ENCODE measurements at regions not wholly inside any gene's neighbourhood (a gene's known extent, or its start where the extent isn't known, plus 50 kb on each side); places are given as distances from the start of the nearest gene placed in this dataset.

DNA sequence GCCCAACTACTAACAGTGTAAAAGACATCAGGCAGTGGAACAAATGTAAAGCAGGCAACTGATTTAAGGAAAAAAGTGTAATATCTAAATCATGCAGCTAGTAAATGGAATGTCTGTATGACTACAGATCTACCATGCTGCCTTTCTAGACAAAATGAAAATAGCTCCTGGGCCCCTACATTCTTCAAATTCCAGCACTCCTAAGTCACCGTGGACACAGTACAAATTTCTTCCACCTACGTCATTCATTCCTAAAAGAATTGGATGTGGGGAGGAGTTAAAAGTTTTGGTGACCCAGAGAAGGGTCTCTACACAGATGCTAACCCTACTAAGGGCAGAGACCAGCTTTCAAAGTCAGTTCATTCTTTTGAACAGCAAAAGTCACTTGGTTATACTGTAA, 137.2 kb upstream of the ARHGEF9 start:
- Mint-ChIP-seq H3K4me3 (no peak overlapping the region), H3K9me3 (peaks cover 47% of the 10 kb centered on the region), H3K27me3 (ENCODE audit: low read depth) (no peaks in the 10 kb centered on the region), H3K36me3 (peaks cover 24% of the 10 kb centered on the region), H3K27ac (no peak overlapping the region), H3K4me1 (peaks cover 5% of the 10 kb centered on the region; the same call in 1 of the 2 replicates)
- no peak for ATAC-seq
- TF ChIP-seq, protein P1, sequence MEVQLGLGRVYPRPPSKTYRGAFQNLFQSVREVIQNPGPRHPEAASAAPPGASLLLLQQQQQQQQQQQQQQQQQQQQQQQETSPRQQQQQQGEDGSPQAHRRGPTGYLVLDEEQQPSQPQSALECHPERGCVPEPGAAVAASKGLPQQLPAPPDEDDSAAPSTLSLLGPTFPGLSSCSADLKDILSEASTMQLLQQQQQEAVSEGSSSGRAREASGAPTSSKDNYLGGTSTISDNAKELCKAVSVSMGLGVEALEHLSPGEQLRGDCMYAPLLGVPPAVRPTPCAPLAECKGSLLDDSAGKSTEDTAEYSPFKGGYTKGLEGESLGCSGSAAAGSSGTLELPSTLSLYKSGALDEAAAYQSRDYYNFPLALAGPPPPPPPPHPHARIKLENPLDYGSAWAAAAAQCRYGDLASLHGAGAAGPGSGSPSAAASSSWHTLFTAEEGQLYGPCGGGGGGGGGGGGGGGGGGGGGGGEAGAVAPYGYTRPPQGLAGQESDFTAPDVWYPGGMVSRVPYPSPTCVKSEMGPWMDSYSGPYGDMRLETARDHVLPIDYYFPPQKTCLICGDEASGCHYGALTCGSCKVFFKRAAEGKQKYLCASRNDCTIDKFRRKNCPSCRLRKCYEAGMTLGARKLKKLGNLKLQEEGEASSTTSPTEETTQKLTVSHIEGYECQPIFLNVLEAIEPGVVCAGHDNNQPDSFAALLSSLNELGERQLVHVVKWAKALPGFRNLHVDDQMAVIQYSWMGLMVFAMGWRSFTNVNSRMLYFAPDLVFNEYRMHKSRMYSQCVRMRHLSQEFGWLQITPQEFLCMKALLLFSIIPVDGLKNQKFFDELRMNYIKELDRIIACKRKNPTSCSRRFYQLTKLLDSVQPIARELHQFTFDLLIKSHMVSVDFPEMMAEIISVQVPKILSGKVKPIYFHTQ (CRISPR knock-in tag; IDR thresholded peaks at IDR 0.05), result no peak
- TF ChIP-seq FOXK1 (CRISPR knock-in tag; IDR thresholded peaks at IDR 0.05) (no peak), FOXJ3 (CRISPR knock-in tag; IDR thresholded peaks at IDR 0.05; ENCODE audit: borderline replicate concordance) (no peak), ATF1 (CRISPR knock-in tag; IDR thresholded peaks at IDR 0.05) (no peak), OVOL2 (CRISPR knock-in tag; IDR thresholded peaks at IDR 0.05; ENCODE audit: borderline replicate concordance) (no peak), ZNF416 (CRISPR knock-in tag; IDR thresholded peaks at IDR 0.05) (no peak), ZBTB21 (CRISPR knock-in tag; IDR thresholded peaks at IDR 0.05; ENCODE audit: borderline replicate concordance) (no peak)
- TF ChIP-seq, protein P2, sequence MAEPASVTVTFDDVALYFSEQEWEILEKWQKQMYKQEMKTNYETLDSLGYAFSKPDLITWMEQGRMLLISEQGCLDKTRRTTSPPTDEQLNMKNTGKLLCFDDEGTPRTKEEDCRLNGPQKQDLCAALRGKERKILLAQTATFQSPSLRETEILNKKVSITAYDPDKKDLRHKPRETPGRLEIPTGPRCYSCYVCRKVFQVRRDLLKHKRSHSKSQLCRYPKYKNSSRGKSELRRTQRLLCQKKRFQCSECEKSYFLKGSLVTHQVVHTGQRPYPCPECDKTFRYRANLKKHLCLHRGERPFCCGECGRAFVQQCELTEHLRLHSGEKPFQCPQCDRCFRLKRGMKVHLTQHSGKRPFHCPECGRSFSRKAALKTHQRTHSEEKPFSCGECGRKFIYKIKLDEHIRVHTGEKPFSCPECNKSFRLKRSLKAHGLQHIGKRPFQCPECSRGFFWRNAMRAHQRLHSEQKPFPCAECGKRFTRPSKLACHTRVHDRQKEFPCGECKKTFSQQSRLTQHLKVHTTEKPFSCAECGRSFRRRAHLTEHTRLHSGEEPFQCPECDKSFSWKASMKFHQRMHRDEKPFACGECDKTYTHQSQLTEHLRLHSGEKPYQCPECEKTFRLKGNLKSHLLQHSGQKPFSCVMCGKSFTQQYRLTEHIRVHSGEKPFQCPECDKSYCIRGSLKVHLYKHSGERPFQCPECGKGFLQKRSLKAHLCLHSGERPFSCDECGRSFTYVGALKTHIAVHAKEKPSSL (CRISPR knock-in tag; conservative IDR thresholded peaks at IDR 0.05), result no peak
- TF ChIP-seq, protein P3, sequence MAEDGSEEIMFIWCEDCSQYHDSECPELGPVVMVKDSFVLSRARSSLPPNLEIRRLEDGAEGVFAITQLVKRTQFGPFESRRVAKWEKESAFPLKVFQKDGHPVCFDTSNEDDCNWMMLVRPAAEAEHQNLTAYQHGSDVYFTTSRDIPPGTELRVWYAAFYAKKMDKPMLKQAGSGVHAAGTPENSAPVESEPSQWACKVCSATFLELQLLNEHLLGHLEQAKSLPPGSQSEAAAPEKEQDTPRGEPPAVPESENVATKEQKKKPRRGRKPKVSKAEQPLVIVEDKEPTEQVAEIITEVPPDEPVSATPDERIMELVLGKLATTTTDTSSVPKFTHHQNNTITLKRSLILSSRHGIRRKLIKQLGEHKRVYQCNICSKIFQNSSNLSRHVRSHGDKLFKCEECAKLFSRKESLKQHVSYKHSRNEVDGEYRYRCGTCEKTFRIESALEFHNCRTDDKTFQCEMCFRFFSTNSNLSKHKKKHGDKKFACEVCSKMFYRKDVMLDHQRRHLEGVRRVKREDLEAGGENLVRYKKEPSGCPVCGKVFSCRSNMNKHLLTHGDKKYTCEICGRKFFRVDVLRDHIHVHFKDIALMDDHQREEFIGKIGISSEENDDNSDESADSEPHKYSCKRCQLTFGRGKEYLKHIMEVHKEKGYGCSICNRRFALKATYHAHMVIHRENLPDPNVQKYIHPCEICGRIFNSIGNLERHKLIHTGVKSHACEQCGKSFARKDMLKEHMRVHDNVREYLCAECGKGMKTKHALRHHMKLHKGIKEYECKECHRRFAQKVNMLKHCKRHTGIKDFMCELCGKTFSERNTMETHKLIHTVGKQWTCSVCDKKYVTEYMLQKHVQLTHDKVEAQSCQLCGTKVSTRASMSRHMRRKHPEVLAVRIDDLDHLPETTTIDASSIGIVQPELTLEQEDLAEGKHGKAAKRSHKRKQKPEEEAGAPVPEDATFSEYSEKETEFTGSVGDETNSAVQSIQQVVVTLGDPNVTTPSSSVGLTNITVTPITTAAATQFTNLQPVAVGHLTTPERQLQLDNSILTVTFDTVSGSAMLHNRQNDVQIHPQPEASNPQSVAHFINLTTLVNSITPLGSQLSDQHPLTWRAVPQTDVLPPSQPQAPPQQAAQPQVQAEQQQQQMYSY (CRISPR knock-in tag; IDR thresholded peaks at IDR 0.05), result no peak
- TF ChIP-seq, protein P4, sequence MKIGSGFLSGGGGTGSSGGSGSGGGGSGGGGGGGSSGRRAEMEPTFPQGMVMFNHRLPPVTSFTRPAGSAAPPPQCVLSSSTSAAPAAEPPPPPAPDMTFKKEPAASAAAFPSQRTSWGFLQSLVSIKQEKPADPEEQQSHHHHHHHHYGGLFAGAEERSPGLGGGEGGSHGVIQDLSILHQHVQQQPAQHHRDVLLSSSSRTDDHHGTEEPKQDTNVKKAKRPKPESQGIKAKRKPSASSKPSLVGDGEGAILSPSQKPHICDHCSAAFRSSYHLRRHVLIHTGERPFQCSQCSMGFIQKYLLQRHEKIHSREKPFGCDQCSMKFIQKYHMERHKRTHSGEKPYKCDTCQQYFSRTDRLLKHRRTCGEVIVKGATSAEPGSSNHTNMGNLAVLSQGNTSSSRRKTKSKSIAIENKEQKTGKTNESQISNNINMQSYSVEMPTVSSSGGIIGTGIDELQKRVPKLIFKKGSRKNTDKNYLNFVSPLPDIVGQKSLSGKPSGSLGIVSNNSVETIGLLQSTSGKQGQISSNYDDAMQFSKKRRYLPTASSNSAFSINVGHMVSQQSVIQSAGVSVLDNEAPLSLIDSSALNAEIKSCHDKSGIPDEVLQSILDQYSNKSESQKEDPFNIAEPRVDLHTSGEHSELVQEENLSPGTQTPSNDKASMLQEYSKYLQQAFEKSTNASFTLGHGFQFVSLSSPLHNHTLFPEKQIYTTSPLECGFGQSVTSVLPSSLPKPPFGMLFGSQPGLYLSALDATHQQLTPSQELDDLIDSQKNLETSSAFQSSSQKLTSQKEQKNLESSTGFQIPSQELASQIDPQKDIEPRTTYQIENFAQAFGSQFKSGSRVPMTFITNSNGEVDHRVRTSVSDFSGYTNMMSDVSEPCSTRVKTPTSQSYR (CRISPR knock-in tag; IDR thresholded peaks at IDR 0.05), result no peak
- no peak for DNase-seq (ENCODE audit: low spot score)
- CTCF ChIA-PET, result no interaction called here
- POLR2A ChIA-PET, result no interaction called here

DNA sequence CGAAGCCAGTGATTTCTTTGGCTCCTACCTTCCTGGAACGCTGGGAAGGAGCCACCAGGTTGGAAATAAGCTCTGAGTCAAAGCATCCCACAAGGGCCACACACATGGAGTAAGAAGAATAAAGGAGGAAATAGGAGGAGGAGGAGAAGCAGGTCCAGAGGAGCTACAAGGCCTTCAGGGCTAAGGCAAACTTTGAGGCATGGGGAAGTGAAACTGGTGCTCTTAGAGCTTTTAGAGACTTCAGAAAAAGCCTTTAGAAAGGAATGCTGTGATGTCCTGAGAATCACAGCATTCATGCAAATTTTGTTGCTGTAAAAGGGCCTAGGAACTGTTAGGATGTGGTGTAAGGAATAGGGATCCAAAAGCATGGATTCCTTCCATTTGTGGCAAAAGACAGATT, 135.9 kb upstream of the ARHGEF9 start:
- H3K9me3 Mint-ChIP-seq, result peaks cover 51% of the 10 kb centered on the region
- H3K27me3 Mint-ChIP-seq (ENCODE audit: low read depth), result no peaks in the 10 kb centered on the region
- DNase-seq (ENCODE audit: low spot score) (no peak), ATAC-seq (no peak)
- H3K36me3 Mint-ChIP-seq, result peaks cover 20% of the 10 kb centered on the region
- ChIA-PET CTCF (no interaction called here), POLR2A (no interaction called here)
- H3K4me3 Mint-ChIP-seq, result no peak overlapping the region
- H3K4me1 Mint-ChIP-seq, result peaks cover 5% of the 10 kb centered on the region; the same call in 1 of the 2 replicates
- H3K27ac Mint-ChIP-seq, result no peak overlapping the region
- no peak for TF ChIP-seq IRF2 (CRISPR knock-in tag; IDR thresholded peaks at IDR 0.05; ENCODE audit: borderline replicate concordance, low read depth)
- TF ChIP-seq NR3C1 (CRISPR knock-in tag; conservative IDR thresholded peaks at IDR 0.05; ENCODE audit: low read depth), result no peak
- TF ChIP-seq, protein P5, sequence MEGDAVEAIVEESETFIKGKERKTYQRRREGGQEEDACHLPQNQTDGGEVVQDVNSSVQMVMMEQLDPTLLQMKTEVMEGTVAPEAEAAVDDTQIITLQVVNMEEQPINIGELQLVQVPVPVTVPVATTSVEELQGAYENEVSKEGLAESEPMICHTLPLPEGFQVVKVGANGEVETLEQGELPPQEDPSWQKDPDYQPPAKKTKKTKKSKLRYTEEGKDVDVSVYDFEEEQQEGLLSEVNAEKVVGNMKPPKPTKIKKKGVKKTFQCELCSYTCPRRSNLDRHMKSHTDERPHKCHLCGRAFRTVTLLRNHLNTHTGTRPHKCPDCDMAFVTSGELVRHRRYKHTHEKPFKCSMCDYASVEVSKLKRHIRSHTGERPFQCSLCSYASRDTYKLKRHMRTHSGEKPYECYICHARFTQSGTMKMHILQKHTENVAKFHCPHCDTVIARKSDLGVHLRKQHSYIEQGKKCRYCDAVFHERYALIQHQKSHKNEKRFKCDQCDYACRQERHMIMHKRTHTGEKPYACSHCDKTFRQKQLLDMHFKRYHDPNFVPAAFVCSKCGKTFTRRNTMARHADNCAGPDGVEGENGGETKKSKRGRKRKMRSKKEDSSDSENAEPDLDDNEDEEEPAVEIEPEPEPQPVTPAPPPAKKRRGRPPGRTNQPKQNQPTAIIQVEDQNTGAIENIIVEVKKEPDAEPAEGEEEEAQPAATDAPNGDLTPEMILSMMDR (IDR thresholded peaks at IDR 0.05), result no peak
- TF ChIP-seq ELF4 (CRISPR knock-in tag; IDR thresholded peaks at IDR 0.05; ENCODE audit: low read depth), result no peak
- TF ChIP-seq KAT7 (CRISPR knock-in tag; IDR thresholded peaks at IDR 0.05; ENCODE audit: borderline replicate concordance), result no peak
- TF ChIP-seq, protein P6, sequence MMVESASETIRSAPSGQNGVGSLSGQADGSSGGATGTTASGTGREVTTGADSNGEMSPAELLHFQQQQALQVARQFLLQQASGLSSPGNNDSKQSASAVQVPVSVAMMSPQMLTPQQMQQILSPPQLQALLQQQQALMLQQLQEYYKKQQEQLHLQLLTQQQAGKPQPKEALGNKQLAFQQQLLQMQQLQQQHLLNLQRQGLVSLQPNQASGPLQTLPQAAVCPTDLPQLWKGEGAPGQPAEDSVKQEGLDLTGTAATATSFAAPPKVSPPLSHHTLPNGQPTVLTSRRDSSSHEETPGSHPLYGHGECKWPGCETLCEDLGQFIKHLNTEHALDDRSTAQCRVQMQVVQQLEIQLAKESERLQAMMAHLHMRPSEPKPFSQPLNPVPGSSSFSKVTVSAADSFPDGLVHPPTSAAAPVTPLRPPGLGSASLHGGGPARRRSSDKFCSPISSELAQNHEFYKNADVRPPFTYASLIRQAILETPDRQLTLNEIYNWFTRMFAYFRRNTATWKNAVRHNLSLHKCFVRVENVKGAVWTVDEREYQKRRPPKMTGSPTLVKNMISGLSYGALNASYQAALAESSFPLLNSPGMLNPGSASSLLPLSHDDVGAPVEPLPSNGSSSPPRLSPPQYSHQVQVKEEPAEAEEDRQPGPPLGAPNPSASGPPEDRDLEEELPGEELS (CRISPR knock-in tag; IDR thresholded peaks at IDR 0.05), result no peak
- TF ChIP-seq CREB1 (CRISPR knock-in tag; IDR thresholded peaks at IDR 0.05), result no peak

Measured in WTC11 (cell line).